ENCODE measurements at regions not wholly inside any gene's neighbourhood (a gene's known extent, or its start where the extent isn't known, plus 50 kb on each side); places are given as distances from the start of the nearest gene placed in this dataset.

DNA sequence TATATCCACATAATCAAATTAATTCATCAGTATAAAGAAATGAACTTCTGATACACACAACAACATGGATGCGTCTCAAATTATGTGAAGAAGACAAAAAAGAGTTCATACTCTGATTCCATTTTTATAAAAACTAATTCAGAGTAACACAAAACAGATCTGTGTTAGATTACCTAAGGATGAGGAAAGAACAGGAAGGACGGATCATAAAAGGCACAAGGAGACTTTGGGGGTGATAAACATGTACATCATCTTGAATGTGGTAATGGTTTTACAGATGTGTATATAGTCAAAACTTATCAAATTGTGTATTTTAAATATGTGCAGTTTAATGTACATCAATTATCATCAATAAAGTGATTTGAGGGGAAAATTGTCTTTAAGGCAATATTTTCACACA, 59.9 kb upstream of the DOCK9 start:
- TF ChIP-seq, protein P1, sequence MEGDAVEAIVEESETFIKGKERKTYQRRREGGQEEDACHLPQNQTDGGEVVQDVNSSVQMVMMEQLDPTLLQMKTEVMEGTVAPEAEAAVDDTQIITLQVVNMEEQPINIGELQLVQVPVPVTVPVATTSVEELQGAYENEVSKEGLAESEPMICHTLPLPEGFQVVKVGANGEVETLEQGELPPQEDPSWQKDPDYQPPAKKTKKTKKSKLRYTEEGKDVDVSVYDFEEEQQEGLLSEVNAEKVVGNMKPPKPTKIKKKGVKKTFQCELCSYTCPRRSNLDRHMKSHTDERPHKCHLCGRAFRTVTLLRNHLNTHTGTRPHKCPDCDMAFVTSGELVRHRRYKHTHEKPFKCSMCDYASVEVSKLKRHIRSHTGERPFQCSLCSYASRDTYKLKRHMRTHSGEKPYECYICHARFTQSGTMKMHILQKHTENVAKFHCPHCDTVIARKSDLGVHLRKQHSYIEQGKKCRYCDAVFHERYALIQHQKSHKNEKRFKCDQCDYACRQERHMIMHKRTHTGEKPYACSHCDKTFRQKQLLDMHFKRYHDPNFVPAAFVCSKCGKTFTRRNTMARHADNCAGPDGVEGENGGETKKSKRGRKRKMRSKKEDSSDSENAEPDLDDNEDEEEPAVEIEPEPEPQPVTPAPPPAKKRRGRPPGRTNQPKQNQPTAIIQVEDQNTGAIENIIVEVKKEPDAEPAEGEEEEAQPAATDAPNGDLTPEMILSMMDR (optimal IDR thresholded peaks at IDR 0.05 in 1 of 3, IDR thresholded peaks at IDR 0.05 in 1 of 3, conservative IDR thresholded peaks at IDR 0.05 in 1 of 3; ENCODE audit: extremely low read depth in 1 of 3, insufficient read depth in 2 of 3, low read length in 3 of 3): no peak
- no peak for TF ChIP-seq EZH2 (IDR thresholded peaks at IDR 0.05; ENCODE audit: low read length)
